GM12875 (cell line): ENCODE measurements at regions not wholly inside any gene's neighbourhood (a gene's known extent, or its start where the extent isn't known, plus 50 kb on each side); places are given as distances from the start of the nearest gene placed in this dataset.

Source experiments
- H3K4me3 ChIP-seq: one replicate; pipeline ENCODE4 v1.5.1; 2011; ENCODE audit warnings: low read depth, low read length, control low read depth
- TF ChIP-seq, protein P1 (sequence below): IDR thresholded peaks from 2 replicates; pipeline ENCODE4 v1.5.1; 2011; ENCODE audit warnings: low read depth, mild to moderate bottlenecking, control low read depth, inconsistent platforms, low read length, moderate library complexity, borderline replicate concordance; ENCODE audit not compliant: insufficient read depth

DNA sequence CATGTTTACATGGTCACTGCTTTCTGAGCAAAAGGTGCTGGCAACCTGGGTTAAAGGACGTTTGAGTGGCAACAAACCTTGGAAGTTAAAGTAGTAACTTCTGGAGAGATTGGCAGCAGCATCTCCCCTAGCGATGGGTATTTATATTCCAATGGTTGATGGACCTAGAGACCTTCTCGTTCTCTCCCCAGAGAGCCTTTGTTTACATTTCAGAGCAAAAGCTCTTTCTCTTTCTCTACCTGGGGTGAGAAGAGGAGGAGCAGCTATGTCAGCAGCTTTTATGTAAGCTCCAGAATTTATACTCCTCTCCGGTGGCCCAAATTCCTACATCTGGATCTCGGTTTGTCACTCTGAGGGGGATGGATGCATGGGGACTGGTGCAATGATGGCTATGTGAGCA lies 213.7 kb upstream of the ARL4C start:
- TF ChIP-seq, protein P1, sequence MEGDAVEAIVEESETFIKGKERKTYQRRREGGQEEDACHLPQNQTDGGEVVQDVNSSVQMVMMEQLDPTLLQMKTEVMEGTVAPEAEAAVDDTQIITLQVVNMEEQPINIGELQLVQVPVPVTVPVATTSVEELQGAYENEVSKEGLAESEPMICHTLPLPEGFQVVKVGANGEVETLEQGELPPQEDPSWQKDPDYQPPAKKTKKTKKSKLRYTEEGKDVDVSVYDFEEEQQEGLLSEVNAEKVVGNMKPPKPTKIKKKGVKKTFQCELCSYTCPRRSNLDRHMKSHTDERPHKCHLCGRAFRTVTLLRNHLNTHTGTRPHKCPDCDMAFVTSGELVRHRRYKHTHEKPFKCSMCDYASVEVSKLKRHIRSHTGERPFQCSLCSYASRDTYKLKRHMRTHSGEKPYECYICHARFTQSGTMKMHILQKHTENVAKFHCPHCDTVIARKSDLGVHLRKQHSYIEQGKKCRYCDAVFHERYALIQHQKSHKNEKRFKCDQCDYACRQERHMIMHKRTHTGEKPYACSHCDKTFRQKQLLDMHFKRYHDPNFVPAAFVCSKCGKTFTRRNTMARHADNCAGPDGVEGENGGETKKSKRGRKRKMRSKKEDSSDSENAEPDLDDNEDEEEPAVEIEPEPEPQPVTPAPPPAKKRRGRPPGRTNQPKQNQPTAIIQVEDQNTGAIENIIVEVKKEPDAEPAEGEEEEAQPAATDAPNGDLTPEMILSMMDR, result no peak
- H3K4me3 ChIP-seq, result no peak overlapping the region

- TF ChIP-seq, protein P1, result no peak
- H3K4me3 ChIP-seq, result no peak overlapping the region
Observed at GRCh38 chr2:234710066-234710465, 213.2 kb upstream of the ARL4C start.

GRCh38 chr2:234708717-234709116 lies 211.8 kb upstream of the ARL4C start:
- TF ChIP-seq, protein P1, result no peak
- H3K4me3 ChIP-seq, result no peak overlapping the region

- TF ChIP-seq, protein P1, result no peak
- H3K4me3 ChIP-seq, result no peak overlapping the region
Observed at GRCh38 chr2:234708091-234708683, 211.3 kb upstream of the ARL4C start.

DNA sequence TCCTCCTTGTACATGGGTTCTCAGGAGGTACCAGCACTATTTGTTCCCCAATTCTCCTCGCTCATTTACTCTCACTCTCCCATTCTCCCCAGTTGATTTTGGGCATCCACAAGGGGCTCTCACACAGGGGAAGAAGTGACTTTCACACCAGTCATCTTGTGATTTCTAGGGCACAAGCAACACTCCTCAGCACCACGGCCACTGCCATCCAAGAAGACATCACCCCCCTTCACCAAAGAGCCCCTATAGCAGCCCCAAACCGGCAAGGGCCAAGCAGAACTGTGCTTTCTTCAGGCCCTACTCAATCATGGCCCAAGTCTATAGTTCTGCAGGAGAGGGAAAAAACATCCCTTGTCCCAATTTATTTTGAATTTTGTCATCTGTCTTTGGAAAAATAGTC lies 209.2 kb upstream of the ARL4C start:
- TF ChIP-seq, protein P1, result no peak
- H3K4me3 ChIP-seq, result no peak overlapping the region

- no peak overlapping the region for H3K4me3 ChIP-seq
- TF ChIP-seq, protein P1, result no peak
Observed at GRCh38 chr2:234705108-234705507, 208.2 kb upstream of the ARL4C start.

DNA sequence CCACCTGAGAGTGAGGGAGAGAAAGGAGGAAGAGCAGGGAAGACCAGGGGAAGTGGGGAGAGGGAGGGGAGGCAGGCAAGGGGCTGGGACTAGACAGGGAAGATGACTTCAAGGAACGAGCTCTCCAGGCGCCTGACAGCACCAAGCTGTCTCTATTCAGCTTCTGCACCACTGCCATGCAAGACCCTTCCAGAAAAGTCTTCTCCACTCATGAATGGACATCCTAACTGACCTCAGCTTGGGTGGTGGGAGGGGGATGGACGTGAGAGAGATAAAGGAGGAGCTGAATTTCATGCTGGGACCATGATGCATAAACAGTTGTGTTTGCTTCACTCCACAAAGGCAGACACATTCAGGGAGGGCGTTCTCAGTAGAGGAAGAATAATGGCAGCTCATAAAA lies 206.4 kb upstream of the ARL4C start:
- H3K4me3 ChIP-seq, result no peak overlapping the region

More for the DNA sequence above, 206.4 kb upstream of the ARL4C start:
- TF ChIP-seq, protein P1, result no peak
